Activated gamma-delta T cell treated with Interleukin-2 at 50 U/mL for 16 hours (primary cell): ENCODE measurements at regions not wholly inside any gene's neighbourhood (a gene's known extent, or its start where the extent isn't known, plus 50 kb on each side); places are given as distances from the start of the nearest gene placed in this dataset.
"Not testable (repeated sequence)": the region's sequence is repeated elsewhere in the genome, so short reads cannot be mapped to it uniquely, and the experiment has no call there.

Experiments
- DNase-seq: peaks from one replicate; pipeline ENCODE4 v3.0.0-alpha.2; 2020

- DNase-seq = no peak
Measured at GRCh38 chr13:80030491-80030890, 310.4 kb downstream of the SPRY2 start.

DNA sequence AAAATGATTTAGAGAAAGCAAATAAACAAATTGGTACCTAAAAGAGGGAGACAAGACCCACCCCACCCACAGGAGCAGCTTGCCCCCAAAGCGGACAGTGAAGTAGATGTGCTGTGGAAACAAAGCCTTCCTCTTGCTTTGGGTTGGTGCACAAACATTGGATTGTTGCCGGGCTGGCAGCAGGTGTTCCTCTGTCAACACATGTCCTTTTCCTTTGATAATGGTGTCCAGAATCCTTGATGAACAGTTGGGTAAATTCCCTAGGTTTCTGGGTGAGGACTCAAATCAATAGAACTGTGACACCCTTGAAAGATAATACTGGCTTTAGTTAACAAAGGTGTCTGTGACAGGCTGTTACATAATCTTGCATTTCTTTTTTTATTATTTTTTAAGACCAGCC is 311.8 kb downstream of the SPRY2 start:
- no peak for DNase-seq

DNA sequence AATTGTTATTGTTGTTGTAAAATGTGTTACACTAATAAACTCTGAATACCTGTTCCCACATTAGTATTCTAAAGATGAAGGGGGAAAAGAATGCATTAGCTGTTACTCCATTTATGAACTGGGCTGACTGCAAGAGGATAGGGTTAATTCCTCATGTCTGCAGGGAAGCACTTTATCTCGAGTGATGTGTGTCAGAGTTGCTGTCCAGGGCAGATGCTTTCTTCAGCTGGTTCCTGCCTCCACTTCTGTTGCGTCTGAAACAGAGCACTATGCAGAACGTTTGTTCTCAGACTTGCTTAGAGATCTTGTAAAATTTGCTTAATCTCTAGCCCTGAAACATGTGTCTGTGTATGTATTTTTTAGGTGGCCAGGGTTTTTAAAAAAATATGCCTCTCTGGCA is 318.8 kb downstream of the SPRY2 start:
- no peak for DNase-seq

GRCh38 chr13:80012251-80012650 is 328.7 kb downstream of the SPRY2 start:
- DNase-seq = no peak

GRCh38 chr13:80011448-80012212 is 329.3 kb downstream of the SPRY2 start:
- DNase-seq = no peak

GRCh38 chr13:80010846-80011245 is 330.1 kb downstream of the SPRY2 start:
- DNase-seq = no peak

GRCh38 chr13:80010286-80010831 is 330.6 kb downstream of the SPRY2 start:
- DNase-seq = no peak

GRCh38 chr13:80009760-80010159 is 331.2 kb downstream of the SPRY2 start:
- DNase-seq = no peak

DNA sequence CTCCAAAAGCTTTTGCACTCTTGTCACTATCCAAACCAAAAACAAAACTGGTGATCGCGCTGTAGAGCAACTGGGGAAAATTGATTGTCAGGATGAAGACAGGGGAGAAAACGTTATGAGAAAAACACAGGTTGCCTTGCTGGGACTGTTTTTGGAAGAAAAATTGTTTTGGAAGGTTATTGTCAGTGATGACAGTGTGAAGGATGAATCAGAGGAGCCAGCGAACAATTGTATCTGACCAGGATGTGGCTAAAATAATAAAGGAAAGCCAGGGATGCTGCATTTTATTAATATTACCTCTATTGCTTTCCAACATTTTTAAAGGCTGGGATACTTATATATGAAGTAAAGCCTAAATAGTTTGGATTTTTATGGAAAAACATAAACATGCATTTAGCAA is 334.0 kb downstream of the SPRY2 start:
- no peak for DNase-seq

- DNase-seq = no peak
Measured at GRCh38 chr13:80001510-80001842, 339.4 kb downstream of the SPRY2 start.

DNA sequence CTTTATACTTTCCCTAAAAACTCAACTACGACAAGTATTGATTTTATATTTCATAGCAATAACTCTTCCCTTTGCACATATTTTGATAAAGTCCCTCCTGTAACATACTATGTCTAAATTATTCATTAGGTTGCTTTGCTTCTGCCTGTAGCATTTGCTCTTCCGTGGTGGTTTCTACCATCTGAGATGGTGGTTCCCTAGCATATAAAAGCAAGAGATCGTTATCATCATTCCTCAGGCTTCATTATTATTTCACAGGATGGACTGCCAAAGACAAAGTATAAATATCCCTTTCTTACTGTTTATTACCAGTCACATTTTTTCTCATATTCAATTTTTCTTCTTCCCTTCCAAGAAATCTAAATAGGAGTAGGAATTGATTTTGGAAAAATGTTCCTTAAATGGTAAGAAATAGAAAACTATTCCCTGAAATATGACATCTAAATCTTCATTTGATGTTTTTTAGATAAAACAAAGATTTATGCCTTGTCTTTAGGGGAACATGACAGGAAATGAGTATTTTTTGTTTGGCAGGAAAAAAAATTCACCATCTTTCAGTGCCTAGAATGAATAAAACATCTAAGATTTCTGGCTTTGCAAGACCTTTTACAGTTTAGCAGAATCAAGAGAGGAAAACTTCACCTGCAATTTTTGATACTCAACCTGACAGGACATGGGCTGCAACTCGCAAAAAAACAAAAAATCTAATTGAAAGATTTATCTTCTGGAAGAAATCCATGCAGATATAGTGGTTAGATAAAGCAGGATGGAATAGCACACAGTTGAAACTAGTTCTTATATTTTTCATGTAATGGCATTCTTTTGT is 340.0 kb downstream of the SPRY2 start:
- DNase-seq = no peak

GRCh38 chr13:79999601-80000000 is 341.3 kb downstream of the SPRY2 start:
- no peak for DNase-seq

- no peak for DNase-seq
Measured at GRCh38 chr13:79998381-79998880, 342.5 kb downstream of the SPRY2 start.

GRCh38 chr13:79997244-79997643 is 343.7 kb downstream of the SPRY2 start:
- no peak for DNase-seq

GRCh38 chr13:79995334-79995733 is 345.6 kb downstream of the SPRY2 start:
- DNase-seq = no peak

DNA sequence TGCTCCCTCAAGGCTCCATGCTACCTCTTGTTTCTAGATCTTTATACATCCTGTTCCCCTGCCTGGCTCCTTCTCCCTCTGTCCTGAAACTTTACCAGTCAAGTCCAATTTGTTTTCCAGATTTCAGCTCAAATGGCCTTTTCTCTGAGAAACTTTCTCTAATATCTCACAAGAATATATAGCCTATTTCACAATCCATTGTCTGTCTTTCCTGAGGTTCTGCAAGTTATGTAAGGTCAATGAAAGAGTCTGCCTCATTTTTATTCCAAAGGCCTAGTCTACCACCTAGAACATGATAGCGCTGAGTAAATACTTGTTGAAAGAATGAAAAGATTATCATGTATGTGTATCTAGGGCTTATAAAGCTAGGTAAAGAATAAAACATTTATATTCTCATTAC is 348.8 kb downstream of the SPRY2 start:
- DNase-seq = no peak

DNA sequence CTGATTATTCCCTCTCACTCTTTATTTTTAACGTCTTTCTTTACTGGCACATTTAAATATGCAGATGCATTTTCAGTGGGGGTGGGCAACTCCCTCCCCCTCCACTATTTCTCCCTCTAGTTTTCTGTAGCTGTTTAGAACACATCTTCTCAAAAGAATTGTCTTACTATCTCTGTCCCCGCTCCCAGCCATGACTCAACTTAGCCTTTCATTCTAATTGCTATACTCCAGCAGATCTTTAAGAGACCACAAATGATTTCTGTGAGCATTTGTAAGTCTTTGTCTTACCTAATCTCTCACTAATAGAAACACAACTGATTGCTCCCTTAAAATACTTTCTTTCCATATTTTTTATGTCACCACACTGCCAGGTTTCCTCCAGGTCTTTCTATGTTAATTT is 350.9 kb downstream of the SPRY2 start:
- DNase-seq = no peak

DNA sequence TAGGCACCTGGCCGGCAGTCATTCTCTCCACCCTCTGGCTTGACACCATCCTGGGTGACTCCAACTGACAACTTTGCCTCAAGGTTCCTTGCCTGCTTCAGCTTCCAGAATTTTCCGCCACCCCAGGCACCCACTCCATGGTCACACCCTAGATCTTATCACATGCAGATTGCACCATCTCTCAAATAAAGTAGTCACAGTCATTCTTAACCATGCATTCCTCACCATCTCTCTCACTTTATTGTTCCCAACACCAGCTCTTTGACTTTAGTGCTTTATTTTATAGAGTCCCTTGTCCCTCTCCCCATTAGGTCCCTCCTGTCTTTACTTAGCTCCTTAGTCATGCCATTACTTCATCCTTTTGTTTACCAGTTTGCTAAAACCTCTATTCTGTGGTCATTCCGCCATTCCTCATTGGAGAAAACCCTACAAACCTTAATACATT is 351.7 kb downstream of the SPRY2 start:
- DNase-seq = no peak

- no peak for DNase-seq
Measured at GRCh38 chr13:79988573-79988972, 352.4 kb downstream of the SPRY2 start.

GRCh38 chr13:79987761-79988160 is 353.2 kb downstream of the SPRY2 start:
- DNase-seq = no peak

DNA sequence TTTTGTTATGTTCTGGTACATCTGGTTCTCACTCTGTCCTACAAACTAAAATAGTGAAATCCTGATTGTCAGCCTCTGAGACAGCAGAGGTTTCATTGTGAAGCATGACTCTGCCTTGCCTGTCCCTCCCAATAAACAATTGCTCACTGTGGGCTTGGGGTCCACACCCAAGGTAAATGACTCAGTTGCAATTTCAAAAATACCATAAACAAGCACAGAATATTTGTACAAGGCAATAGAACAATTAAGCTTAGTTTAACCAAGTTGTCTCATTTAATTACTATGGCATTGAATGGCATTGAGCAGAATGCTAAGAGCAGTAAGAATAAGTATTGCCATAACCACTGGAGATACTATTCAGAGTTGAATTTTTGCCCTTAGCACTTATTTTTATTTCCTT is 353.6 kb downstream of the SPRY2 start:
- DNase-seq = no peak

DNA sequence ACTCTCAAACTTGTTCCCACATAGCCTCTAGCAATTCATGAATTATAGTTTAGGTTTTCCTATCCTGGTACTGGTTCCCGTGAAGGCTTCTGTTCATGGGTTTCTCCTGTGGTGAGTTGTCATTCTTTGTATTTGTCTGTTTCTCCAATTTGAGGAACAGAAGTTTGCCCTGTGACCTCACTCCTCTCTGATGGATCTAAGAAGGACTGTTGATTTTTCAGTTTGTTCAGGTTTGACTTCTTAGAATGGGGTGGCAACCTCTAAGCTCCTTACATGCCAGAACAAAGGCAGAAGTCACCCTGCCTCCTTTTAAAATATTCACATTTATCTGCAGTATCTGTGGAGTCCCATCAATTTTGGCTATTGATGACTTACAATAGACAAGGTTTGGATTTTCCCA is 354.0 kb downstream of the SPRY2 start:
- DNase-seq = no peak

DNA sequence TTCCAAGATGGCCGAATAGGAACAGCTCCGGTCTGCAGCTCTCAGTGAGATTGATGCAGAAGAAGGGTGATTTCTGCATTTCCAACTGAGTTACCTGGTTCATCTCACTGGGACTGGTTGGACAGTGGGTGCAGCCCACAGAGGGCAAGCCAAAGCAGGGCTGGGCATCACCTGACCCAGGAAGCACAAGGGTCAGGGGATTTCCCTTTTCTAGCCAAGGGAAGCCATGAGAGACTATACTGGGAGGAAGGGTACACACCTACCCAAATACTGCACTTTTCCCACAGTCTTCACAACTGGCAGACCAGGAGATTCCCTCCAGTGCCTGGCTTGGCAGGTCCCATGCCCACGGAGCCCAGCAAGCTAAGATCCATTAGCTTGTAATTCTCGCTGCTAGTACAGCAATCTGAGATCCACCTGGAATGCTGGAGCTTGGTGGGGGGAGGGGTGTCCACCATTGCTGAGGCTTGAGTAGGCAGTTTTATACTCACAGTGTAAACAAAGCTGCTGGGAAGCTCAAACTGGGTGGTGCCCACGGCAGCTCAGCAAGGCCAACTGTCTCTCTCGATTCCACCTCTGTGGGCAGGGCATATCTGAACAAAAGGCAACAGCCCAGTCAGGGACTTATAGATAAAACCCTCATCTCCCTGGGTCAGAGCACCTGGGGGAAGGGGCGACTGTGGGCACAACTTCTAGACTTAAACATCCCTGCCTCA is 365.8 kb downstream of the SPRY2 start:
- not testable (repeated sequence) for DNase-seq
